Fibroblast of lung (primary cell): ENCODE measurements at regions not wholly inside any gene's neighbourhood (a gene's known extent, or its start where the extent isn't known, plus 50 kb on each side); places are given as distances from the start of the nearest gene placed in this dataset.

Experiments
- DNase-seq, 2 donors: peaks; one replicate each; pipeline versions ENCODE4 v3.0.0 to v3.0.0-alpha.2; 2010; ENCODE audit warnings: low read depth in 2 of 2
- H2AFZ ChIP-seq: 2 replicates; pipeline ENCODE4 v1.5.1; 2012; ENCODE audit warnings: low read length, control low read depth, inconsistent platforms
- H3K27ac ChIP-seq: 2 replicates; pipeline ENCODE4 v1.5.1; 2011; ENCODE audit warnings: low read length, control low read depth; ENCODE audit not compliant: insufficient read depth
- H3K27me3 ChIP-seq: 2 replicates; pipeline ENCODE4 v1.5.1; 2011; ENCODE audit warnings: mild to moderate bottlenecking, low read length; ENCODE audit not compliant: control insufficient read depth, insufficient read depth
- H3K36me3 ChIP-seq: 2 replicates; pipeline ENCODE4 v1.5.1; 2011; ENCODE audit warnings: low read length; ENCODE audit not compliant: control insufficient read depth, insufficient read depth
- H3K4me1 ChIP-seq: 2 replicates; pipeline ENCODE4 v1.5.1; 2011; ENCODE audit warnings: low read length; ENCODE audit not compliant: control insufficient read depth, insufficient read depth; ENCODE audit errors: extremely low read depth
- H3K4me2 ChIP-seq: 2 replicates; pipeline ENCODE4 v1.5.1; 2011; ENCODE audit warnings: low read length, control low read depth; ENCODE audit not compliant: insufficient read depth; ENCODE audit errors: extremely low read depth
- H3K4me3 ChIP-seq, 4 experiments: fragments of 200-600 bp in 1 of 4; sonication (generic) in 1 of 4; replicated peaks in 1 of 4; 2 replicates each; pipeline ENCODE4 v1.5.1; 2011 to 2016; ENCODE audit warnings: low read length in 4 of 4, low read depth in 3 of 4, mild to moderate bottlenecking in 3 of 4, control low read depth in 2 of 4, inconsistent platforms in 1 of 4, mixed read lengths in 1 of 4; ENCODE audit not compliant: insufficient read depth in 1 of 4; ENCODE audit errors: control extremely low read depth in 1 of 4
- H3K79me2 ChIP-seq: 2 replicates; pipeline ENCODE4 v1.5.1; 2012; ENCODE audit warnings: mild to moderate bottlenecking, low read length, inconsistent platforms; ENCODE audit not compliant: control insufficient read depth, insufficient read depth
- H3K9ac ChIP-seq: 2 replicates; pipeline ENCODE4 v1.5.1; 2011; ENCODE audit warnings: mild to moderate bottlenecking, low read length, control low read depth; ENCODE audit not compliant: insufficient read depth
- H3K9me3 ChIP-seq: 2 replicates; pipeline ENCODE4 v1.5.1; 2012; ENCODE audit warnings: low read depth, low read length; ENCODE audit not compliant: control insufficient read depth, insufficient read depth
- H4K20me1 ChIP-seq: 2 replicates; pipeline ENCODE4 v1.5.1; 2011; ENCODE audit warnings: low read length; ENCODE audit not compliant: control insufficient read depth, insufficient read depth; ENCODE audit errors: extremely low read depth
- EZH2 ChIP-seq: IDR thresholded peaks from 2 replicates; pipeline ENCODE4 v1.5.1; 2012; ENCODE audit warnings: low read length, control low read depth, mild to moderate bottlenecking; ENCODE audit errors: missing control alignments
- TF ChIP-seq, protein P1 (sequence below), 2 donors: IDR thresholded peaks in 1 of 2; conservative IDR thresholded peaks in 1 of 2; 1 replicate in 1 of 2; 2 replicates in 1 of 2; pipeline ENCODE4 v1.5.1; 2011 to 2012; ENCODE audit warnings: low read length in 2 of 2, control low read depth in 1 of 2, inconsistent platforms in 1 of 2, low read depth in 1 of 2, mild to moderate bottlenecking in 1 of 2

DNA sequence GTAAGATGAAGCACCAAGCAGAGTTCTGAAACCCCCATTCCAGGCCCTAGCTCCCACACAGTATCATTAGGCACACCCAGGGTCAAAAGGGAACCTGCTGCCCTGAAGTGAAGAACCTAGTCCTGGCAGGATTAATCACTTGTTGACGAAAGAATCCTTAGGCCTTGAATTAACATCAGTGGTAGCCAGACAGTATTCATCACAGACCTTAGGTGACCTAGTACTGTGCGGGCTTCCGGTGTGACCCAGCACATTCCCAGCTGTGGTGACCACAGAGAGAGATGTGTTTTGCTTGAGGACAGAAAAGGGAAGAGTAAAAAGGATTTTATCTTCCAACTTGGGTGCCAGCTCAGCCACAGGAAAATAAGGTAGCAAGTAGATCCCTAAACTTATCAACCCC lies 1071.4 kb upstream of the FAM98A start:
- no peaks in the 10 kb centered on the region for H4K20me1 ChIP-seq
- H3K4me1 ChIP-seq, result no peaks in the 10 kb centered on the region
- no peak overlapping the region for H3K9ac ChIP-seq
- H3K27ac ChIP-seq, result no peak overlapping the region
- no peaks in the 10 kb centered on the region for H3K27me3 ChIP-seq
- H3K4me3 ChIP-seq, result no peak overlapping the region
- H3K4me2 ChIP-seq, result no peak overlapping the region
- TF ChIP-seq, protein P1, sequence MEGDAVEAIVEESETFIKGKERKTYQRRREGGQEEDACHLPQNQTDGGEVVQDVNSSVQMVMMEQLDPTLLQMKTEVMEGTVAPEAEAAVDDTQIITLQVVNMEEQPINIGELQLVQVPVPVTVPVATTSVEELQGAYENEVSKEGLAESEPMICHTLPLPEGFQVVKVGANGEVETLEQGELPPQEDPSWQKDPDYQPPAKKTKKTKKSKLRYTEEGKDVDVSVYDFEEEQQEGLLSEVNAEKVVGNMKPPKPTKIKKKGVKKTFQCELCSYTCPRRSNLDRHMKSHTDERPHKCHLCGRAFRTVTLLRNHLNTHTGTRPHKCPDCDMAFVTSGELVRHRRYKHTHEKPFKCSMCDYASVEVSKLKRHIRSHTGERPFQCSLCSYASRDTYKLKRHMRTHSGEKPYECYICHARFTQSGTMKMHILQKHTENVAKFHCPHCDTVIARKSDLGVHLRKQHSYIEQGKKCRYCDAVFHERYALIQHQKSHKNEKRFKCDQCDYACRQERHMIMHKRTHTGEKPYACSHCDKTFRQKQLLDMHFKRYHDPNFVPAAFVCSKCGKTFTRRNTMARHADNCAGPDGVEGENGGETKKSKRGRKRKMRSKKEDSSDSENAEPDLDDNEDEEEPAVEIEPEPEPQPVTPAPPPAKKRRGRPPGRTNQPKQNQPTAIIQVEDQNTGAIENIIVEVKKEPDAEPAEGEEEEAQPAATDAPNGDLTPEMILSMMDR (conservative IDR thresholded peaks at IDR 0.05 in 1 of 2, IDR thresholded peaks at IDR 0.05 in 1 of 2; ENCODE audit: low read depth in 1 of 2, low read length in 2 of 2), result no peak
- TF ChIP-seq EZH2, result no peak
- DNase-seq, result no peak
- H3K79me2 ChIP-seq, result no peaks in the 10 kb centered on the region
- H2AFZ ChIP-seq, result no peak overlapping the region
- no peaks in the 10 kb centered on the region for H3K9me3 ChIP-seq
- no peaks in the 10 kb centered on the region for H3K36me3 ChIP-seq

DNA sequence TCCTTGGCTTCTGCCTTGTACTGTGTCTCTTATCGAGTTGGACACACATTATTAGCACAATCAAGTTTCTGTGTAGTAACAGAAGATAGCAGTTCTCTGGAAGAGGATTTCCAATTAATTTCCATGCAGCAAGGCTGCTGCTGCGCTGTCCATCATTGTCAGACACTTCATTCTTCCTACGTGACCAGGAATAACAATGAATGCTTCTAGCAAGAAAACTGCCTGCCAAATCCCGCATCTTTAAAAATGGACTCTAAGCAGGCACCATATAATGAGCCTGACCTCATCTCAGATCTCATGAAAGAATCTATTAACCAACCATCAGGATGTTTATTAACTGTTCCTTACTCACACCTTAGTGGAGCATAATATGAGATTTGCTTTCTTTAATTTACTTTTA lies 1067.7 kb upstream of the FAM98A start:
- Histone ChIP-seq H3K9me3 (no peaks in the 10 kb centered on the region), H3K4me2 (no peak overlapping the region), H4K20me1 (no peaks in the 10 kb centered on the region), H3K9ac (no peak overlapping the region), H3K27me3 (no peaks in the 10 kb centered on the region), H3K4me3 (no peak overlapping the region), H3K79me2 (no peaks in the 10 kb centered on the region), H3K36me3 (no peaks in the 10 kb centered on the region), H3K27ac (no peak overlapping the region), H3K4me1 (no peaks in the 10 kb centered on the region), H2AFZ (no peak overlapping the region)
- DNase-seq, result no peak
- TF ChIP-seq EZH2, result no peak
- TF ChIP-seq, protein P1 (conservative IDR thresholded peaks at IDR 0.05 in 1 of 2, IDR thresholded peaks at IDR 0.05 in 1 of 2; ENCODE audit: low read depth in 1 of 2, low read length in 2 of 2), result no peak

DNA sequence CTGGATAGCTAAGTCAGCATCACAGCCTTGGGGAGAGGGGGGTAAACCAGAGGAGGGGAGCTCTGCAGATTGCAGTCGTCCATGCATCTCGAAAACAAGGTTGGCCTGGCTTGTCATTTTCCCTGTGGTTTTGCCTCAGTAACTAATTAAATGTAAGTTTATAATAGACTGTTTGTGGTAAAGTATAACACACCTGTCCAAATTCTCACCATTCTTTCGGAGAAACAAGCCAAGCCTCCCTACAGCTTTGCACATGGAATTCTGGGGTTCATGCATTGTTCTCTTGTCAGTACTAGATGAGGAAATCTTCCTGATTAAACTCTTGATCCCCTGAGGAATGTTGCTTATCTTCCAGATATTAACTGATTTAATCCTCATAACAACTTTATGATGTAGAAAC lies 1065.2 kb upstream of the FAM98A start:
- H3K27me3 ChIP-seq, result no peaks in the 10 kb centered on the region
- H3K79me2 ChIP-seq, result no peaks in the 10 kb centered on the region
- H3K36me3 ChIP-seq, result no peaks in the 10 kb centered on the region
- TF ChIP-seq, protein P1 (conservative IDR thresholded peaks at IDR 0.05 in 1 of 2, IDR thresholded peaks at IDR 0.05 in 1 of 2; ENCODE audit: low read depth in 1 of 2, low read length in 2 of 2), result no peak
- no peak for TF ChIP-seq EZH2
- H3K4me2 ChIP-seq, result no peak overlapping the region
- H3K9me3 ChIP-seq, result no peaks in the 10 kb centered on the region
- no peak for DNase-seq
- H3K27ac ChIP-seq, result no peak overlapping the region
- H4K20me1 ChIP-seq, result no peaks in the 10 kb centered on the region
- H3K4me1 ChIP-seq, result no peaks in the 10 kb centered on the region
- no peak overlapping the region for H3K4me3 ChIP-seq
- H2AFZ ChIP-seq, result no peak overlapping the region
- no peak overlapping the region for H3K9ac ChIP-seq
